ENCODE measurements at regions not wholly inside any gene's neighbourhood (a gene's known extent, or its start where the extent isn't known, plus 50 kb on each side); places are given as distances from the start of the nearest gene placed in this dataset.
"Not testable (repeated sequence)": the region's sequence is repeated elsewhere in the genome, so short reads cannot be mapped to it uniquely, and the experiment has no call there.

DNA sequence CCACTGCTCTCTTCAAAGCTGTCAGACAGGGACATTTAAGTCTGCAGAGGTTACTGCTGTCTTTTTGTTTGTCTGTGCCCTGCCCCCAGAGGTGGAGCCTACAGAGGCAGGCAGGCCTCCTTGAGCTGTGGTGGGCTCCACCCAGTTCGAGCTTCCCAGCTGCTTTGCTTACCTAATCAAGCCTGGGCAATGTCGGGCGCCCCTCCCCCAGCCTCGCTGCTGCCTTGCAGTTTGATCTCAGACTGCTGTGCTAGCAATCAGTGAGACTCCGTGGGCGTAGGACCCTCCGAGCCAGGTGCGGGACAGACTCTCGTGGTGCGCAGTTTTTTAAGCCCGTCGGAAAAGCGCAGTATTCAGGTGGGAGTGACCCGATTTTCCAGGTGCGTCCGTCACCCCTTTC is 99.5 kb downstream of the ARHGAP36 start:
- H3K27me3 ChIP-seq (ENCODE audit: control insufficient read depth in 2 of 2, insufficient read depth in 2 of 2, low read length in 2 of 2); H3K4me2 ChIP-seq (ENCODE audit: insufficient read depth, low read length); H4K20me1 ChIP-seq (replicated peaks; ENCODE audit: control insufficient read depth, extremely low read depth, insufficient read depth, low read length); H3K79me2 ChIP-seq (ENCODE audit: control insufficient read depth, insufficient read depth, low read length); H3K9me3 ChIP-seq (replicated peaks; ENCODE audit: control insufficient read depth, insufficient read depth, low read length); H3K4me1 ChIP-seq (ENCODE audit: control insufficient read depth, extremely low read depth, insufficient read depth, low read length); CTCF ChIA-PET; BruUV-seq (replicated peaks); POLR2A ChIA-PET; H3K9me1 ChIP-seq (replicated peaks; ENCODE audit: control insufficient read depth, extremely low read depth, insufficient read depth, low read length); H3K27ac ChIP-seq (ENCODE audit: insufficient read depth, low read depth, low read length); H3K9ac ChIP-seq (replicated peaks; ENCODE audit: extremely low read depth, insufficient read depth, low read length); intact Hi-C loops (cut with micrococcal nuclease); dilution Hi-C loops (cut with MboI; ENCODE audit: extremely low pct_ligation_motif_present, low sequenced_read_pairs); H3K4me3 ChIP-seq (replicated peaks in 1 of 3; ENCODE audit: insufficient read depth in 1 of 3, low read depth in 1 of 3, low read length in 3 of 3); FAIRE-seq; DNase-seq (ENCODE audit: low read depth, low spot score); H2AFZ ChIP-seq (ENCODE audit: low read depth, low read length); H3K36me3 ChIP-seq (ENCODE audit: control insufficient read depth in 2 of 2, extremely low read depth in 1 of 2, insufficient read depth in 2 of 2, low read length in 2 of 2): not testable (repeated sequence)

DNA sequence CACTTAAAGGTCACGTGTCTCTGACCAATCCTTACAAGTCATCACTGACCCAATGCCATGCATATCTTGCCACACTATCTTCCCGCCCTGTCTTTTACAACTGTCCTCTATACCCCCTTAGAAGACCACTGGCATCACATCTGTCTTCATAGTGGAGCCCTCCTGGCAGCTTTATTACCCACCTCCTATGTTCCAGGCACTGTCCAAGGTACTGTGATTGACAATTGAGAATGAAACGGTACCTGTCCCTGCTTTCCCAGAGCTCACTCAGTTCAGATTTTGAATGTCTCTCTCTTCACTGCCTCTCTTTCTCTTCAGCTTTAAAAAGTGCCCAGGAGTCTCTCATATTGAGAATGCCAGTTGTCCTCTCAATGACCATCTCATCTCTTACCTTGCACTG is 88.6 kb downstream of the ARHGAP36 start:
- Histone ChIP-seq H3K36me3 (ENCODE audit: control insufficient read depth in 2 of 2, extremely low read depth in 1 of 2, insufficient read depth in 2 of 2, low read length in 2 of 2) (no peaks in the 10 kb centered on the region), H3K9ac (replicated peaks; ENCODE audit: extremely low read depth, insufficient read depth, low read length) (no peak overlapping the region), H3K4me1 (ENCODE audit: control insufficient read depth, extremely low read depth, insufficient read depth, low read length) (no peaks in the 10 kb centered on the region), H4K20me1 (replicated peaks; ENCODE audit: control insufficient read depth, extremely low read depth, insufficient read depth, low read length) (no peaks in the 10 kb centered on the region), H3K4me2 (ENCODE audit: insufficient read depth, low read length) (no peak overlapping the region), H3K79me2 (ENCODE audit: control insufficient read depth, insufficient read depth, low read length) (no peaks in the 10 kb centered on the region), H3K4me3 (replicated peaks in 1 of 3; ENCODE audit: insufficient read depth in 1 of 3, low read depth in 1 of 3, low read length in 3 of 3) (no peak overlapping the region), H3K27me3 (ENCODE audit: control insufficient read depth in 2 of 2, insufficient read depth in 2 of 2, low read length in 2 of 2) (no peaks in the 10 kb centered on the region), H3K9me1 (replicated peaks; ENCODE audit: control insufficient read depth, extremely low read depth, insufficient read depth, low read length) (no peaks in the 10 kb centered on the region), H2AFZ (ENCODE audit: low read depth, low read length) (no peak overlapping the region), H3K9me3 (replicated peaks; ENCODE audit: control insufficient read depth, insufficient read depth, low read length) (no peaks in the 10 kb centered on the region), H3K27ac (ENCODE audit: insufficient read depth, low read depth, low read length) (no peak overlapping the region)
- no TSS peak for BruUV-seq (replicated peaks)
- dilution Hi-C loops (cut with MboI; ENCODE audit: extremely low pct_ligation_motif_present, low sequenced_read_pairs) (no loop called here), intact Hi-C loops (cut with micrococcal nuclease) (no loop called here)
- POLR2A ChIA-PET, result no interaction called here
- no peak for FAIRE-seq
- no peak for DNase-seq (ENCODE audit: low read depth, low spot score)
- TF ChIP-seq JUN (IDR thresholded peaks at IDR 0.05; ENCODE audit: borderline replicate concordance, insufficient read depth, insufficient read length, low read depth), result no peak
- TF ChIP-seq, protein P1, sequence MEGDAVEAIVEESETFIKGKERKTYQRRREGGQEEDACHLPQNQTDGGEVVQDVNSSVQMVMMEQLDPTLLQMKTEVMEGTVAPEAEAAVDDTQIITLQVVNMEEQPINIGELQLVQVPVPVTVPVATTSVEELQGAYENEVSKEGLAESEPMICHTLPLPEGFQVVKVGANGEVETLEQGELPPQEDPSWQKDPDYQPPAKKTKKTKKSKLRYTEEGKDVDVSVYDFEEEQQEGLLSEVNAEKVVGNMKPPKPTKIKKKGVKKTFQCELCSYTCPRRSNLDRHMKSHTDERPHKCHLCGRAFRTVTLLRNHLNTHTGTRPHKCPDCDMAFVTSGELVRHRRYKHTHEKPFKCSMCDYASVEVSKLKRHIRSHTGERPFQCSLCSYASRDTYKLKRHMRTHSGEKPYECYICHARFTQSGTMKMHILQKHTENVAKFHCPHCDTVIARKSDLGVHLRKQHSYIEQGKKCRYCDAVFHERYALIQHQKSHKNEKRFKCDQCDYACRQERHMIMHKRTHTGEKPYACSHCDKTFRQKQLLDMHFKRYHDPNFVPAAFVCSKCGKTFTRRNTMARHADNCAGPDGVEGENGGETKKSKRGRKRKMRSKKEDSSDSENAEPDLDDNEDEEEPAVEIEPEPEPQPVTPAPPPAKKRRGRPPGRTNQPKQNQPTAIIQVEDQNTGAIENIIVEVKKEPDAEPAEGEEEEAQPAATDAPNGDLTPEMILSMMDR (IDR thresholded peaks at IDR 0.05; ENCODE audit: extremely low read depth in 1 of 2, insufficient read depth in 1 of 2, low read depth in 1 of 2, low read length in 2 of 2), result no peak
- TF ChIP-seq MYC (IDR thresholded peaks at IDR 0.05; ENCODE audit: low read depth, low read length), result no peak
- TF ChIP-seq GATA2 (IDR thresholded peaks at IDR 0.05; ENCODE audit: insufficient read depth, insufficient read length, low read depth, low read length), result no peak
- TF ChIP-seq, protein P2, sequence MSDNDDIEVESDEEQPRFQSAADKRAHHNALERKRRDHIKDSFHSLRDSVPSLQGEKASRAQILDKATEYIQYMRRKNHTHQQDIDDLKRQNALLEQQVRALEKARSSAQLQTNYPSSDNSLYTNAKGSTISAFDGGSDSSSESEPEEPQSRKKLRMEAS (IDR thresholded peaks at IDR 0.05; ENCODE audit: insufficient read depth, insufficient read length), result no peak
- no peak for TF ChIP-seq EZH2 (IDR thresholded peaks at IDR 0.05; ENCODE audit: borderline replicate concordance, low read depth, low read length, severe bottlenecking)
- no peak for TF ChIP-seq POLR2AphosphoS5 (IDR thresholded peaks at IDR 0.05; ENCODE audit: insufficient read depth, low read depth, low read length)
- no peak for TF ChIP-seq POLR2A (IDR thresholded peaks at IDR 0.05; ENCODE audit: low read depth, low read length)
- TF ChIP-seq FOS (IDR thresholded peaks at IDR 0.05; ENCODE audit: borderline replicate concordance, insufficient read depth, low read length), result no peak
- CTCF ChIA-PET, result no interaction called here

Data from endothelial cell of umbilical vein (primary cell).